GM12878 (cell line): ENCODE measurements at regions not wholly inside any gene's neighbourhood (a gene's known extent, or its start where the extent isn't known, plus 50 kb on each side); places are given as distances from the start of the nearest gene placed in this dataset.
"Not testable (repeated sequence)": the region's sequence is repeated elsewhere in the genome, so short reads cannot be mapped to it uniquely, and the experiment has no call there.

Experiments used
- ATAC-seq: fragments of 200-7000 bp; cut with Tn5 transposase; 3 replicates; pipeline ENCODE4 v1.9.1; 2020; ENCODE audit warnings: mild to moderate bottlenecking, moderate library complexity
- BruUV-seq: library from RNA; stranded (reverse); fragments of 400-500 nt; replicated peaks from 2 replicates; lab custom pipeline; 2021; lab: Mats Ljungman, UMichigan
- CTCF ChIA-PET: fragments of 300-600 bp; sonication (Branson Sonifier 250); formaldehyde crosslinking; extraction: SDS; loops from one replicate; lab custom pipeline; 2021; ENCODE audit warnings: inconsistent platforms; lab: Yijun Ruan, JAX
- POLR2A ChIA-PET: fragments of 350-600 bp; formaldehyde crosslinking; extraction: SDS; loops from one replicate; lab custom pipeline; 2021; ENCODE audit warnings: inconsistent platforms; lab: Charles Lee
- RAD21 ChIA-PET: fragments of 300-600 bp; sonication (Branson Sonifier 250); formaldehyde crosslinking; loops from one replicate; lab custom pipeline; 2023; ENCODE audit warnings: antibody characterized with exemption; ENCODE audit not compliant: unreplicated experiment; lab: Charles Lee
- SMC1A ChIA-PET: fragments of 300-600 bp; sonication (Branson Sonifier 250); formaldehyde crosslinking; loops from one replicate; lab custom pipeline; 2023; ENCODE audit not compliant: unreplicated experiment, uncharacterized antibody; lab: Charles Lee
- DNase-seq: peaks from one replicate; pipeline ENCODE4 v3.0.0-alpha.2; 2011; ENCODE audit warnings: low read depth, low spot score
- FAIRE-seq: peaks from 3 replicates; lab custom pipeline; 2011; peaks lifted over from hg19 to GRCh38; lab: Jason Lieb, UNC
- H2AFZ ChIP-seq: 2 replicates; pipeline ENCODE4 v1.6.0; 2011; ENCODE audit warnings: low read depth, low read length, control low read depth; ENCODE audit not compliant: control insufficient read depth
- H3K27ac ChIP-seq: 2 replicates; pipeline ENCODE4 v1.5.1; 2011; ENCODE audit warnings: control low read depth; ENCODE audit not compliant: control insufficient read depth, insufficient read depth
- H3K27me3 ChIP-seq, 2 experiments: replicated peaks in 1 of 2; 2 replicates each; pipeline versions ENCODE4 v1.6.0 to v1.6.1; 2011; ENCODE audit warnings: low read length in 1 of 2; ENCODE audit not compliant: control insufficient read depth in 2 of 2, insufficient read depth in 2 of 2
- H3K36me3 ChIP-seq, 2 experiments: 2 replicates each; pipeline ENCODE4 v1.5.1; 2011; ENCODE audit warnings: low read length in 1 of 2; ENCODE audit not compliant: control insufficient read depth in 2 of 2, insufficient read depth in 2 of 2
- H3K4me1 ChIP-seq: 2 replicates; pipeline ENCODE4 v1.6.1; 2011; ENCODE audit warnings: mild to moderate bottlenecking, low read length, moderate library complexity, mixed read lengths; ENCODE audit not compliant: control insufficient read depth, insufficient read depth
- H3K4me2 ChIP-seq: 2 replicates; pipeline ENCODE4 v1.6.0; 2011; ENCODE audit warnings: control low read depth; ENCODE audit not compliant: control insufficient read depth, insufficient read depth
- H3K4me3 ChIP-seq: fragments of 200-600 bp; sonication (generic); 2 replicates; pipeline ENCODE4 v1.5.1; 2016
- H3K79me2 ChIP-seq: 2 replicates; pipeline ENCODE4 v1.6.0; 2011; ENCODE audit warnings: low read length; ENCODE audit not compliant: control insufficient read depth, insufficient read depth
- H3K9ac ChIP-seq: 2 replicates; pipeline ENCODE4 v1.8.0; 2011; ENCODE audit warnings: low read length, control low read depth, mixed read lengths; ENCODE audit not compliant: control insufficient read depth, insufficient read depth
- H3K9me3 ChIP-seq: replicated peaks from 3 replicates; pipeline ENCODE4 v1.5.1; 2011; ENCODE audit warnings: mild to moderate bottlenecking, low read length; ENCODE audit not compliant: control insufficient read depth, insufficient read depth
- H4K20me1 ChIP-seq: 2 replicates; pipeline ENCODE4 v1.6.0; 2011; ENCODE audit not compliant: control insufficient read depth, insufficient read depth
- BCLAF1 ChIP-seq: fragments of 450-650 bp; IDR thresholded peaks from 2 replicates; pipeline ENCODE4 v1.6.1; 2017; ENCODE audit warnings: antibody characterized with exemption, mild to moderate bottlenecking, moderate library complexity
- CEBPB ChIP-seq, 2 experiments: fragments of 150-350 bp in 1 of 2; IDR thresholded peaks; 2 replicates each; pipeline ENCODE4 v1.6.1; 2012 to 2014; ENCODE audit warnings: low read depth in 2 of 2, low read length in 2 of 2, borderline replicate concordance in 1 of 2, inconsistent platforms in 1 of 2
- DPF2 ChIP-seq: fragments of 450-650 bp; IDR thresholded peaks from 2 replicates; pipeline ENCODE4 v1.6.1; 2017; ENCODE audit warnings: mild to moderate bottlenecking
- EED ChIP-seq: sonication (generic); IDR thresholded peaks from 2 replicates; pipeline ENCODE4 v1.6.1; 2016; ENCODE audit warnings: antibody characterized with exemption, low read depth
- MYC ChIP-seq: IDR thresholded peaks from 2 replicates; pipeline ENCODE4 v1.6.1; 2011; ENCODE audit warnings: mild to moderate bottlenecking, low read length, moderate library complexity, inconsistent platforms; ENCODE audit not compliant: insufficient read depth, insufficient replicate concordance, insufficient read length, severe bottlenecking
- SMC3 ChIP-seq: IDR thresholded peaks from 2 replicates; pipeline ENCODE4 v1.6.1; 2011; ENCODE audit warnings: low read length, improper control_type of control experiment, borderline replicate concordance
- ZNF217 ChIP-seq: fragments of 450-650 bp; IDR thresholded peaks from 2 replicates; pipeline ENCODE4 v1.6.1; 2017; ENCODE audit warnings: antibody characterized with exemption, mild to moderate bottlenecking
- WGBS: methylation state at CpG from one replicate; pipeline ENCODE4 v1.1.6; 2016; ENCODE audit warnings: low lambda C conversion rate; ENCODE audit not compliant: insufficient replicate concordance, insufficient coverage; ENCODE audit errors: missing lambda C conversion rate; 5-methylcytosine and 5-hydroxymethylcytosine counted together
- in situ Hi-C: fragments of 300-500 bp; cut with MboI; formaldehyde crosslinking; loops from 9 replicates; pipeline ENCODE4 v1.14.3; 2018; ENCODE audit warnings: mixed read lengths
- intact Hi-C: fragments of 100-400 bp; cut with micrococcal nuclease; formaldehyde crosslinking; loops from one replicate; pipeline ENCODE4 v1.14.2; 2022; ENCODE audit not compliant: unreplicated experiment
- TF ChIP-seq, protein P1 (sequence below): fragments of 450-650 bp; IDR thresholded peaks from 2 replicates; pipeline ENCODE4 v1.6.1; 2016; ENCODE audit warnings: mild to moderate bottlenecking, moderate library complexity, borderline replicate concordance

DNA sequence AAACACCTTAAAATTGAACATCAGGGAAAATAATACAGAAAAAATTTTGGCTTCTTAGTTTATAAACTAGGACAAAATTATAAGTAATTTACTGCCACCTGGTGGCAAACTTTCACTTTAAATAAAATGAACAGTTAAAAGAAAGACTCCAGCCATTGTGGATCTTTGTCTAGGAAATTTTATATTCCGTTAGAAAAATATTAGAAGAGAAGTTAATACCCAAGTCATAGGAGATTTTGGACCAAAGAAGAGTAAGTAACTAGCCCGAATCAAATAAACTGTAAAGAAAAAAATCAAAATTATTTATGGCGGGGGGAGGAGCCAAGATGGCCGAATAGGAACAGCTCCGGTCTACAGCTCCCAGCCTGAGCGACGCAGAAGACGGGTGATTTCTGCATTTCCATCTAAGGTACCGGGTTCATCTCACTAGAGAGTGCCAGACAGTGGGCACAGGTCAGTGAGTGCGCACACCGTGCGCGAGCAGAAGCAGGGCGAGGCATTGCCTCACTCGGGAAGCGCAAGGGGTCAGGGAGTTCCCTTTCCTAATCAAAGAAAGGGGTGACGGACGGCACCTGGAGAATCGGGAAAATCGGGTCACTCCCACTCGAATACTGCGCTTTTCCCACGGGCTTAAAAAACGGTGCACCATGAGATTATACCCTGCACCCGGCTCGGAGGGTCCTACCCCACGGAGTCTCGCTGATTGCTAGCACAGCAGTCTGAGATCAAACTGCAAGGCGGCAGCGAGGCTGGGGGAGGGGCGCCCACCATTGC is 73.4 kb upstream of the SCIN start:
- DNase-seq, RAD21 ChIA-PET, H4K20me1 ChIP-seq, FAIRE-seq, H2AFZ ChIP-seq, CTCF ChIA-PET, H3K4me2 ChIP-seq, BruUV-seq, H3K36me3 ChIP-seq, SMC1A ChIA-PET, H3K4me1 ChIP-seq, H3K9ac ChIP-seq, H3K9me3 ChIP-seq, H3K4me3 ChIP-seq, H3K27me3 ChIP-seq, H3K27ac ChIP-seq, H3K79me2 ChIP-seq, POLR2A ChIA-PET: not testable (repeated sequence)
- TF ChIP-seq SMC3, result peak; percentile 26; the same call in 1 of the 2 replicates
- in situ Hi-C loops, result loop anchor here (25.0 kb wide), 1 partner anchor 435 kb away; no protein-coding TSS in a partner anchor
- intact Hi-C loops, result loop anchor here (10.0 kb wide), 1 partner anchor 62 kb away; no protein-coding TSS in a partner anchor
- 0 out of 3 replicates have a peak, but pooled peaks have one; percentile 37 for ATAC-seq
- WGBS, result 65% methylated on average over 21 of the region's 31 CpGs

DNA sequence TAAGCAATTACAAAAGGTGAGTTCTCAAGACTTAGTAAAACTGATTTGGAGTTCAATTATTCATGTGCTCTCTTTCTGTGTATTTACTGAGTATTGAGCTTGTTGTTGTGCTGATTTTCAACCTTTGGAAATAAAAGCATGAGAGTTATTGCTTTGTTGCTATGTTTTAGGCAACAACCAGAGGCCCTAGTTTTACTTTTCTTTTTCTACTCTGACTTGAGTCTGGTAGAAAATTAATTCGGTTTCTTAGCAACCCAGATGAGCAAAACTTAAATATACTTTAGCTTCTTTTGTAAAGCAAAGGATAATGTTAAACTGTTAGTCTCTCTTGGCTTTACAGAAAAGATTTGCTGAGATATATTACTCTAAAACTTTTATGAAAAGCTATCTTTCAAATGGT is 66.4 kb upstream of the SCIN start:
- SMC1A ChIA-PET, result no interaction called here
- no peak for ATAC-seq
- POLR2A ChIA-PET, result interaction anchor here (0.6 kb wide), 1 partner anchor 216 kb away, joined by 3 read pairs; no protein-coding TSS in a partner anchor
- Histone ChIP-seq H3K4me3 (no peak overlapping the region), H3K4me1 (no peaks in the 10 kb centered on the region), H3K27ac (no peak overlapping the region), H3K9me3 (no peaks in the 10 kb centered on the region), H3K36me3 (no peaks in the 10 kb centered on the region), H3K9ac (no peak overlapping the region), H4K20me1 (no peaks in the 10 kb centered on the region), H3K79me2 (no peaks in the 10 kb centered on the region), H3K27me3 (no peaks in the 10 kb centered on the region), H2AFZ (no peak overlapping the region), H3K4me2 (no peak overlapping the region)
- intact Hi-C loops (no loop called here), in situ Hi-C loops (no loop called here)
- WGBS, result 0% methylated on average over 1 of the region's 1 CpG
- RAD21 ChIA-PET, result no interaction called here
- DNase-seq, result no peak
- CTCF ChIA-PET, result interaction anchor here (0.6 to 2.5 kb wide), 3 partner anchors 9 to 46 kb away, joined by 3 to 8 read pairs (median 7); no protein-coding TSS in a partner anchor
- no peak for FAIRE-seq
- no TSS peak for BruUV-seq
- TF ChIP-seq EED (no peak), BCLAF1 (no peak), DPF2 (no peak), CEBPB (IDR thresholded peaks at IDR 0.05; ENCODE audit: borderline replicate concordance in 1 of 2, low read depth in 2 of 2, low read length in 2 of 2) (no peak), ZNF217 (no peak), SMC3 (no peak), MYC (no peak)
- TF ChIP-seq, protein P1, sequence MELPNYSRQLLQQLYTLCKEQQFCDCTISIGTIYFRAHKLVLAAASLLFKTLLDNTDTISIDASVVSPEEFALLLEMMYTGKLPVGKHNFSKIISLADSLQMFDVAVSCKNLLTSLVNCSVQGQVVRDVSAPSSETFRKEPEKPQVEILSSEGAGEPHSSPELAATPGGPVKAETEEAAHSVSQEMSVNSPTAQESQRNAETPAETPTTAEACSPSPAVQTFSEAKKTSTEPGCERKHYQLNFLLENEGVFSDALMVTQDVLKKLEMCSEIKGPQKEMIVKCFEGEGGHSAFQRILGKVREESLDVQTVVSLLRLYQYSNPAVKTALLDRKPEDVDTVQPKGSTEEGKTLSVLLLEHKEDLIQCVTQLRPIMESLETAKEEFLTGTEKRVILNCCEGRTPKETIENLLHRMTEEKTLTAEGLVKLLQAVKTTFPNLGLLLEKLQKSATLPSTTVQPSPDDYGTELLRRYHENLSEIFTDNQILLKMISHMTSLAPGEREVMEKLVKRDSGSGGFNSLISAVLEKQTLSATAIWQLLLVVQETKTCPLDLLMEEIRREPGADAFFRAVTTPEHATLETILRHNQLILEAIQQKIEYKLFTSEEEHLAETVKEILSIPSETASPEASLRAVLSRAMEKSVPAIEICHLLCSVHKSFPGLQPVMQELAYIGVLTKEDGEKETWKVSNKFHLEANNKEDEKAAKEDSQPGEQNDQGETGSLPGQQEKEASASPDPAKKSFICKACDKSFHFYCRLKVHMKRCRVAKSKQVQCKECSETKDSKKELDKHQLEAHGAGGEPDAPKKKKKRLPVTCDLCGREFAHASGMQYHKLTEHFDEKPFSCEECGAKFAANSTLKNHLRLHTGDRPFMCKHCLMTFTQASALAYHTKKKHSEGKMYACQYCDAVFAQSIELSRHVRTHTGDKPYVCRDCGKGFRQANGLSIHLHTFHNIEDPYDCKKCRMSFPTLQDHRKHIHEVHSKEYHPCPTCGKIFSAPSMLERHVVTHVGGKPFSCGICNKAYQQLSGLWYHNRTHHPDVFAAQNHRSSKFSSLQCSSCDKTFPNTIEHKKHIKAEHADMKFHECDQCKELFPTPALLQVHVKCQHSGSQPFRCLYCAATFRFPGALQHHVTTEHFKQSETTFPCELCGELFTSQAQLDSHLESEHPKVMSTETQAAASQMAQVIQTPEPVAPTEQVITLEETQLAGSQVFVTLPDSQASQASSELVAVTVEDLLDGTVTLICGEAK, result no peak
